Daoy (cell line): ENCODE measurements at regions not wholly inside any gene's neighbourhood (a gene's known extent, or its start where the extent isn't known, plus 50 kb on each side); places are given as distances from the start of the nearest gene placed in this dataset.
"Not testable (repeated sequence)": the region's sequence is repeated elsewhere in the genome, so short reads cannot be mapped to it uniquely, and the experiment has no call there.

ENCODE experiments used
- DNase-seq: peaks from one replicate; pipeline ENCODE4 v3.0.0-alpha.2; 2015; ENCODE audit warnings: low read depth

DNA sequence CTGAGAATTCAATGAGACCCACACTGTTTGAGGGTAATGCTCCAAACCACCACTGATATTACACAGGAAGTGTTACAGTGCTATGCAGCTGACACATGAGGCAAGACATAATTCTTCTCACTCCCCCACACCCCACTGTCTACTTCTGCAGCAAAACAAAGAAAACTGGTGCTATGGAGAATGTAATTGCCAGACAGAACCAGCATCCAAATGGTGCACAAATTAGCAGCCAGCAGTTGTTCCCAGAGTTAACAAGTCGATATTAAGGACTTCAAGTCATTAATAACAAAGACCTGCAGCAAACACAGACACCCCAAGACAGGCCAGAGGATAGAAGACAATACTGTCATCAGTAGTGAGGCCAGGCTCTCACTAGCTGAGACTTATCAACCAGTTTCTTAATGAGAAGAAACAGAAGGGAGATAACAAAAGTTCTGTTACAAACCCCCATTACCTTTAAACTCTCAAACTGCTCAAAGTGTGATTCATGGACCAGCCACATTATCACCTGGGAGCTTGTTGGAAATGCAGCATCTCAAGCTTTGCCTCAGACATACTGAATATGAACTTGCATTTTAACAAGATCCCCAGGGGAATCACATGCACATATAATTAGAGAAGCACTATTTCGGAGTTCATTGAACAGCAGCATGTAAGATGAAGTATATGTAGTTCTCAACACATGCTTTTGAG, 58.7 kb upstream of the FNDC3B start:
- DNase-seq: no peak

GRCh38 chr3:171981271-171981605, 58.1 kb upstream of the FNDC3B start:
- DNase-seq: no peak

- no peak for DNase-seq
These were observed 56.5 kb upstream of the FNDC3B start for GRCh38 chr3:171982828-171983227.

GRCh38 chr3:171983685-171984084, 55.7 kb upstream of the FNDC3B start:
- not testable (repeated sequence) for DNase-seq

- DNase-seq: no peak
These were observed 54.5 kb upstream of the FNDC3B start for GRCh38 chr3:171984883-171985282.

DNA sequence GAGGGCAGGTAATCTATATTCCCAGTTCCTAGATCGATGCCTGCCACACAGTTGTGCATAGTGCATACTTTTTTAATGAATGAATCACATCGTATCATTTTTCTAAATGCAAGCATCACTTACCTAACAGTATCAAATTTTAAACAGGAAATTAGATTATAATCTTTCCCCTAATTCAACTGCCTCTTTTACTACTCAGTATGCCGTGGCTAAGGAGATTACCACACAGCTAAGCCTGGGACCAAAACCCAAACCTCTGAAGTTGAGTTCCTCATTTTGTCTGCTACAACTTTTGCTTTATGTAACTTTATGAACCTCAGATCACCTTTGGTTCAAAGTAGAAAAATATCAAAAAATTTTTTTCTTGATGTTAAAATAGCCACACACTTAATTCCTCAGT, 53.2 kb upstream of the FNDC3B start:
- DNase-seq: no peak

GRCh38 chr3:171986757-171987518, 52.4 kb upstream of the FNDC3B start:
- DNase-seq: no peak
